ENCODE measurements at regions not wholly inside any gene's neighbourhood (a gene's known extent, or its start where the extent isn't known, plus 50 kb on each side); places are given as distances from the start of the nearest gene placed in this dataset.

GRCh38 chr2:12318427-12319057 lies 398.2 kb upstream of the TRIB2 start:
- H2AFZ ChIP-seq (ENCODE audit: control insufficient read depth, low read length), result peak overlapping the region; percentile 87
- no peak for FAIRE-seq
- no peaks in the 10 kb centered on the region for H3K79me2 ChIP-seq (ENCODE audit: control insufficient read depth, insufficient read depth, low read length)
- H3K36me3 ChIP-seq (ENCODE audit: control insufficient read depth in 2 of 2, extremely low read depth in 1 of 2, insufficient read depth in 2 of 2, low read length in 2 of 2), result no peaks in the 10 kb centered on the region
- no peaks in the 10 kb centered on the region for H3K9me3 ChIP-seq (ENCODE audit: control insufficient read depth, low read depth, low read length)
- H3K27ac ChIP-seq (ENCODE audit: control insufficient read depth, insufficient read depth, low read length), result peak overlapping the region; percentile 97
- H3K27me3 ChIP-seq (ENCODE audit: control insufficient read depth, extremely low read depth, insufficient read depth, low read length), result no peaks in the 10 kb centered on the region
- peaks cover 46% of the 10 kb centered on the region for H3K4me1 ChIP-seq (ENCODE audit: control insufficient read depth, extremely low read depth, insufficient read depth, low read length)
- dilution Hi-C loops (cut with MboI; ENCODE audit: extremely low pct_ligation_motif_present, low sequenced_read_pairs), result no loop called here
- TF ChIP-seq EZH2 (IDR thresholded peaks at IDR 0.05; ENCODE audit: low read length), result no peak
- H3K9ac ChIP-seq (ENCODE audit: control insufficient read depth, extremely low read depth, insufficient read depth, low read length), result peak overlapping the region; percentile 70
- H3K4me2 ChIP-seq (ENCODE audit: control insufficient read depth, extremely low read depth, insufficient read depth, low read depth, low read length), result peak overlapping the region; percentile 93
- H3K4me3 ChIP-seq (ENCODE audit: control insufficient read depth in 2 of 3, extremely low read depth in 1 of 3, insufficient read depth in 2 of 3, low read depth in 1 of 3, low read length in 3 of 3), result peak overlapping the region in 2 of 3 experiments; percentile 44 to 55
- DNase-seq (ENCODE audit: low read depth, low spot score), result peak; percentile 50
- no peaks in the 10 kb centered on the region for H3K9me1 ChIP-seq (ENCODE audit: control insufficient read depth, extremely low read depth, insufficient read depth, low read length)
- no peaks in the 10 kb centered on the region for H4K20me1 ChIP-seq (ENCODE audit: control insufficient read depth, extremely low read depth, insufficient read depth, low read length)

GRCh38 chr2:12320027-12320734 lies 396.6 kb upstream of the TRIB2 start:
- Histone ChIP-seq H3K4me3 (ENCODE audit: control insufficient read depth in 2 of 3, extremely low read depth in 1 of 3, insufficient read depth in 2 of 3, low read depth in 1 of 3, low read length in 3 of 3) (no peak overlapping the region), H3K9me1 (ENCODE audit: control insufficient read depth, extremely low read depth, insufficient read depth, low read length) (no peaks in the 10 kb centered on the region), H3K27me3 (ENCODE audit: control insufficient read depth, extremely low read depth, insufficient read depth, low read length) (no peaks in the 10 kb centered on the region), H3K9ac (ENCODE audit: control insufficient read depth, extremely low read depth, insufficient read depth, low read length) (no peak overlapping the region), H3K36me3 (ENCODE audit: control insufficient read depth in 2 of 2, extremely low read depth in 1 of 2, insufficient read depth in 2 of 2, low read length in 2 of 2) (no peaks in the 10 kb centered on the region), H3K79me2 (ENCODE audit: control insufficient read depth, insufficient read depth, low read length) (no peaks in the 10 kb centered on the region), H4K20me1 (ENCODE audit: control insufficient read depth, extremely low read depth, insufficient read depth, low read length) (no peaks in the 10 kb centered on the region), H3K4me2 (ENCODE audit: control insufficient read depth, extremely low read depth, insufficient read depth, low read depth, low read length) (no peak overlapping the region), H3K9me3 (ENCODE audit: control insufficient read depth, low read depth, low read length) (no peaks in the 10 kb centered on the region), H3K4me1 (ENCODE audit: control insufficient read depth, extremely low read depth, insufficient read depth, low read length) (peaks cover 46% of the 10 kb centered on the region), H3K27ac (ENCODE audit: control insufficient read depth, insufficient read depth, low read length) (no peak overlapping the region), H2AFZ (ENCODE audit: control insufficient read depth, low read length) (no peak overlapping the region)
- dilution Hi-C loops (cut with MboI; ENCODE audit: extremely low pct_ligation_motif_present, low sequenced_read_pairs), result no loop called here
- TF ChIP-seq, protein P1, sequence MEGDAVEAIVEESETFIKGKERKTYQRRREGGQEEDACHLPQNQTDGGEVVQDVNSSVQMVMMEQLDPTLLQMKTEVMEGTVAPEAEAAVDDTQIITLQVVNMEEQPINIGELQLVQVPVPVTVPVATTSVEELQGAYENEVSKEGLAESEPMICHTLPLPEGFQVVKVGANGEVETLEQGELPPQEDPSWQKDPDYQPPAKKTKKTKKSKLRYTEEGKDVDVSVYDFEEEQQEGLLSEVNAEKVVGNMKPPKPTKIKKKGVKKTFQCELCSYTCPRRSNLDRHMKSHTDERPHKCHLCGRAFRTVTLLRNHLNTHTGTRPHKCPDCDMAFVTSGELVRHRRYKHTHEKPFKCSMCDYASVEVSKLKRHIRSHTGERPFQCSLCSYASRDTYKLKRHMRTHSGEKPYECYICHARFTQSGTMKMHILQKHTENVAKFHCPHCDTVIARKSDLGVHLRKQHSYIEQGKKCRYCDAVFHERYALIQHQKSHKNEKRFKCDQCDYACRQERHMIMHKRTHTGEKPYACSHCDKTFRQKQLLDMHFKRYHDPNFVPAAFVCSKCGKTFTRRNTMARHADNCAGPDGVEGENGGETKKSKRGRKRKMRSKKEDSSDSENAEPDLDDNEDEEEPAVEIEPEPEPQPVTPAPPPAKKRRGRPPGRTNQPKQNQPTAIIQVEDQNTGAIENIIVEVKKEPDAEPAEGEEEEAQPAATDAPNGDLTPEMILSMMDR (optimal IDR thresholded peaks at IDR 0.05 in 1 of 3, IDR thresholded peaks at IDR 0.05 in 1 of 3, conservative IDR thresholded peaks at IDR 0.05 in 1 of 3; ENCODE audit: extremely low read depth in 1 of 3, insufficient read depth in 2 of 3, low read length in 3 of 3), result no peak
- no peak for TF ChIP-seq EZH2 (IDR thresholded peaks at IDR 0.05; ENCODE audit: low read length)
- DNase-seq (ENCODE audit: low read depth, low spot score), result no peak
- FAIRE-seq, result peak; percentile 36
